T-helper 2 cell treated with Interferon-gamma antibody and Interleukin-4, amounts not matched to agents 100 ng/mL and 5 ng/mL, for 36 hours (primary cell): ENCODE measurements at regions not wholly inside any gene's neighbourhood (a gene's known extent, or its start where the extent isn't known, plus 50 kb on each side); places are given as distances from the start of the nearest gene placed in this dataset.

Experiments used
- intact Hi-C: fragments of 100-400 bp; cut with micrococcal nuclease; formaldehyde crosslinking; loops from one replicate; pipeline ENCODE4 v1.15.1; 2023

DNA sequence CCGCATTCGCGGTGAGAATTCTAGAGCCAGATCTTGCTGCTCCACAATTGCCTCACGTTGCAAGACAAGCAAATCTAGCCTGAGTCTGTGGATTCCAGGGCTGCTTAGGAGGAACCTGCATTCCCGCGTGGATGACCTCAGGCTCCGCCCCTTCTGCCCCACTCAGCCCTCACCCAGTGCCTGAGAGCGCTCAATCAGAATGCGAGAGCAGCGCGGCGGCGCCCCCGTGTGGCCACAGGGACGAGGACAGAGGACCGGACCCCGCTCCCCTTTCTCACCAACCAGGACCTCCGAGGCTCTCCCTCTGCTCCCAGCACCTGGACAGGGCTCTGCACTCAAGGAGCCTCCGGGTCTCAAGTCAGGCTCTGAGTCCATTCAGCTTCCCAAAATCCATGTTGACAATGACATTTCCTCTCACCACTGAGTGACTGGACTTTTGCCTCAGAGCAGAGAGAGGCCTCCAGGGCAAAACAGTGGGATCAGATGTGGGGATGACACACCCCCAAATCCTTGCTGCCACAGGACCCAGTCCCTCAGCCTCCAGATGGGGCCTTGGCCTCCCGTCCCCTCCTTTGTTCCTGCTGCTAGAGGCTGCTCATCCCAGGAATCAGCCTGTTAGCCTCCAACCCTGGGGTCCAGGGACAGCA, 52.0 kb downstream of the RPP21 start:
- intact Hi-C loops: loop anchor here (1.0 to 5.0 kb wide), 4 partner anchors 40 to 294 kb away; no protein-coding TSS in a partner anchor

DNA sequence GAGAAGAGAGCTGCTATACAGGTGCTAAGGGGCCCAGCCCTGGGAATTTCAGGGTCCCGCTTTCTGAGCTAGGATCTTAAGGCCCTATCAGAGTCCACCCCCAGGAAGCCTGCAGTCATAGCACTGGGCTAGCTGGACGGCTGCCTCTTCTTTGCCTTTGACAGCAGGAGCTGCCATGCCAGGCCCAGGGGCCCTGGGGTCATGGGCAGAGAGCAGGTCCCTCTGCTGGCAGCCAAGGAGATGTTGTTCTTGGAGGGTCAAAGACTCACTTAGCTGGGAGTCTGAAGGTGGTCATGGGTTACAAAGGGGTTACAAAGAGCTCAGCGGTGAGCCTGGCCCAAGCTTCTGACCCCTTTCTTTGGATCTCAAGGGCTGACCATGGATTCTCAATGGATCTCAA, 52.7 kb downstream of the RPP21 start:
- intact Hi-C loops: loop anchor here (1.0 to 5.0 kb wide), 4 partner anchors 41 to 294 kb away; no protein-coding TSS in a partner anchor

DNA sequence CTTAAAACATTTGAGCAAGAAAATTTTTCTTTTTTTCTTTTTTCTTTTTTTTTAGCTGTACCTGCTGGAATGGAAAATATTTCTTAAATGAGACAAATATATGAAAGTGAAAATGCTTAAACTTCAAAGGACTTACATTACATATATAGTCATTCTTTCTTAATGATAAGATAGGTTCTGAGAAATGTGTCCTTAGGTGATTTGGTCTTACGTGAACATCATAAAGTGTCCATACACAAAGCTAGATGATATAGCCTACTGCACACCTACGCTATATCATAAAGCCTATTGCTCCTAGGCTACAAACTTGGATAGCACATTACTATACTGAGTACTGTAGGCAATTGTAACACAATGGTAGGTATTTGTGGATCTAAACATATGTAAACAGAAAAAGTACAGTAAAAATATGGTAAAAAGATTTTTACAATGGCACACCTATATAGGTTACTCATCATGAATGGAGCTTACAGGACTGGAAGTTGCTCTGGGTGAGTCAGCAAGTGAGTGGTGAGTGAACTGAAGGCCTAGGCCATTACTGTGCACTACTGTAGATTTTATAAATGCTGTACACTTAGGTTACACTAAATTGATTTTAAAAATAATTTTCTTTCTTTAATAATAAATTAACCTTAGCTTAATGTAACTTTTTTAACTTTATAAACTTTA, 54.6 kb downstream of the RPP21 start:
- intact Hi-C loops: loop anchor here (5.0 kb wide), 1 partner anchor 162 kb away; no protein-coding TSS in a partner anchor

DNA sequence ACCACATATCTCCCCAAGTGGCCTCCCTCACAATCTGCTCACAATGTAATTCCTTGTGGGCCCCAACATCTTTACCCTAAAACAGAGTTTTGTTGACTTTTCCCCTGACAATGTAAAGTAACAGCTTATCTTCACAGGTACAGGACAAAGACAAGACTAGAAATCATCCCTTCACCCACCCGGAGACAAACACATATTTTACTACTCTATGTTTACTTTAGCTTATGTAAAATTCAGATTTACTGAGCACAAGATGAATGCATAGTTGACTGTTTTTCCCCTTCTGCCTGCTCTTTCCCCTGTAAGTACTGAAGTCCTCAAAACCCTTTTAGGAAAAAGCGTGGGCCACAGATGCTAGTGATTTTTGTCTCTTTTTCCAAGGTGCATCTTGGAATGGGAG, 61.0 kb downstream of the RPP21 start:
- intact Hi-C loops: no loop called here

DNA sequence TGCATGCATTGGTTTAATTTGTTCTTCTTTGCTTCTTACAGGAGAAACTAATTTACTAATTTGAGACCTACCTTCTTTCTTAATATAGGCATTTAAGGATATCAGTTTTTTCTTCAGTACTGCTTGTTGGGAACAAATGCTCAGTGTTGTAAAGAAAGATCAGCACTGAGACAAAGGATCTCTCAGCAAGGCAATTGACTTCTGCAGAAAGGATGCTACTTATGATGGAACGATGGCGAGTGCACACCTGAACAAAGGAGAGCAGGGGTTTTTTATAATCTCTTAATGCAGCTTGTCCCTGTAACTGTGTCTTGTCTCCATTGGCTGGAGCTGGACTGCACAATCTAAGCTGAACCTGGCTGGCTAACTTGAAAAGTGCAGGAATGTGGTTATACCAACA, 64.2 kb downstream of the RPP21 start:
- intact Hi-C loops: no loop called here

DNA sequence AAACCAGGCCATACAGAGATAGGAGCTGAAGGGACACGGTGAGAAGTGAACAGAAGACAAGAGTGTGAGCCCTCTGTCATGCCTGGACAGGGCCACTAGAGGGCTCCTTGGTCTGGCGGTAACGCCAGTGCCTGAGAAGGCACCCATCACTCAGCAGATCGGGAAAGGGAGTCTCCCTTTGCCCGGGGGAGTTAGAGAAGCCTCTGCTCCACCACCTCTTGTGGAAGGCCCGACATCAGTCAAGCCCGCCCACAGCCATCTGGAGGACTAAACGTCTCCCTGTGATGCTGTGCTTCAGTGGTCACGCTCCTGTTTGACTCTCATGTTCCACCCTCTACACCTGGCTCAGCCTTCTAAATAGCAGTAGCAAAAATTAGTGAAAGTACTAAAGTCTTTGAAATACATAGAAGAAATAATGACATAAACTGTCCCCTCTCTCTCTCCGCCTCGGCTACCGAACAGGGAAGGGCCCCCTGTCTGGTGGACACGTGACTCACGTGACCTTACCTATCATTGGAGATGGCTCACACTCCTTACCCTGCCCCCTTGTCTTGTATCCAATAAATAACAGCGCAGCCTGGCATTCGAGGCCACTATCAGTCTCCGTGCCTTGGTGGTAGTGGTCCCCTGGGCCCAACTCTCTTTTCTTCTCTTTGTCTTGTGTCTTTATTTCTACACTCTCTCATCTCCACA, 66.7 kb downstream of the RPP21 start:
- intact Hi-C loops: loop anchor here (5.0 kb wide), 1 partner anchor 41 kb away; no protein-coding TSS in a partner anchor

DNA sequence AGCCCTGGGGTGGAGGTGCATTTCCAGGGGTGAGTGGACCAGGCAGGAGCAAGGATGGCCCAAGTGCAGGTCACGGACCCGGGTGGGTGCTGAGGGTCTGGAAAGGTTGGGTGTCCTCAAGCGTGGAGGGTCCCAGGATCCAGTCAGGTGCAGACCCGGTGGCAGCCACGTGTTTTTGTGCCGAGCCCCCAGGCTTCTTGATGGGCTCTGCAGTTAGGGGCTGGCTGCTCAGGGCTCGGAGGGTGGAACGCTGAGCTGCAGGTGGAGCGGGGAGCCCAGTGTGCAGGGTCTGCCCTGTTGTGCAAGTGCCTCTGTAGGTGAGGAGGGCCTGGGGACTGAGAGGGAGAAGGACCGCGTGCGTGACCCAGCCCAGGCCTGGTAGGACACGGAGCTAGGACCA, 70.9 kb upstream of the HLA-E start:
- intact Hi-C loops: no loop called here

DNA sequence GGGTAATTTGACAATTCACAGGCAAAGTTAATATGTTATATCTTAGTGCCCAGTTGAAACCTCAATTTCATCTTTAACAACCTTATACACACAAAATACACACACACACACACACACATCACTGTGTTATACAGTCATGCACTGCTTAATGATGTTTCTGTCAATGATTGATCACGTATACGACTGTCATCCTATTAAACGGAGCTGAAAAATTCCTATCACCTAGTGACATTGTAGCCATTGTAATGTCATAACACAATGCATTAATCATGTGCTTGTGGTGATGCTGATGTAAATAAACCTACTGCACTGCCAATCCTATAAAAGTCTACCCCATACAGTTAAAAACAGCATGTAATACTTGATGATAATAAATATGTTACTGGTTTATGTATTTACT, 64.8 kb upstream of the HLA-E start:
- intact Hi-C loops: no loop called here
